Keratinocyte (primary cell): ENCODE measurements at regions not wholly inside any gene's neighbourhood (a gene's known extent, or its start where the extent isn't known, plus 50 kb on each side); places are given as distances from the start of the nearest gene placed in this dataset.

Experiments
- DNase-seq: peaks from one replicate; pipeline ENCODE4 v3.0.0-alpha.2; 2011; ENCODE audit warnings: low read depth, missing footprints, low spot score
- FAIRE-seq: peaks from 2 replicates; lab custom pipeline; 2011; peaks lifted over from hg19 to GRCh38; lab: Jason Lieb, UNC
- H2AFZ ChIP-seq: 2 replicates; pipeline ENCODE4 v1.6.0; 2012; ENCODE audit warnings: low read length, control low read depth, inconsistent platforms; ENCODE audit not compliant: control insufficient read depth
- H3K27ac ChIP-seq: 2 replicates; pipeline ENCODE4 v1.5.1; 2011; ENCODE audit warnings: low read length; ENCODE audit not compliant: control insufficient read depth, insufficient read depth
- H3K27me3 ChIP-seq: 3 replicates; pipeline ENCODE4 v1.6.0; 2011; ENCODE audit warnings: low read length; ENCODE audit not compliant: control insufficient read depth, insufficient read depth; ENCODE audit errors: extremely low read depth
- H3K36me3 ChIP-seq, 2 experiments: 2 replicates in 1 of 2; 3 replicates in 1 of 2; pipeline ENCODE4 v1.5.1; 2011; ENCODE audit warnings: low read length in 2 of 2, mild to moderate bottlenecking in 1 of 2; ENCODE audit not compliant: control insufficient read depth in 2 of 2, insufficient read depth in 2 of 2; ENCODE audit errors: extremely low read depth in 1 of 2
- H3K4me1 ChIP-seq: 3 replicates; pipeline ENCODE4 v1.5.1; 2011; ENCODE audit warnings: low read length; ENCODE audit not compliant: control insufficient read depth, insufficient read depth; ENCODE audit errors: extremely low read depth
- H3K4me2 ChIP-seq: 3 replicates; pipeline ENCODE4 v1.6.0; 2011; ENCODE audit warnings: low read depth, low read length; ENCODE audit not compliant: control insufficient read depth, insufficient read depth; ENCODE audit errors: extremely low read depth
- H3K4me3 ChIP-seq, 3 experiments: fragments of 200-600 bp in 1 of 3; sonication (generic) in 1 of 3; 2 replicates in 2 of 3; 3 replicates in 1 of 3; pipeline ENCODE4 v1.5.1; 2011 to 2016; ENCODE audit warnings: low read length in 3 of 3, mild to moderate bottlenecking in 3 of 3, control low read depth in 2 of 3, inconsistent platforms in 1 of 3, low read depth in 1 of 3, mixed read lengths in 1 of 3, mixed run types in 1 of 3, moderate library complexity in 1 of 3; ENCODE audit not compliant: control insufficient read depth in 2 of 3, insufficient read depth in 2 of 3; ENCODE audit errors: extremely low read depth in 1 of 3
- H3K79me2 ChIP-seq: 2 replicates; pipeline ENCODE4 v1.6.0; 2012; ENCODE audit warnings: low read length; ENCODE audit not compliant: control insufficient read depth, insufficient read depth
- H3K9ac ChIP-seq: 3 replicates; pipeline ENCODE4 v1.6.0; 2011; ENCODE audit warnings: low read length; ENCODE audit not compliant: control insufficient read depth, insufficient read depth; ENCODE audit errors: extremely low read depth
- H3K9me1 ChIP-seq: 3 replicates; pipeline ENCODE4 v1.6.0; 2011; ENCODE audit warnings: low read length; ENCODE audit not compliant: control insufficient read depth, insufficient read depth; ENCODE audit errors: extremely low read depth
- H3K9me3 ChIP-seq: 2 replicates; pipeline ENCODE4 v1.5.1; 2012; ENCODE audit warnings: low read depth, low read length; ENCODE audit not compliant: control insufficient read depth
- H4K20me1 ChIP-seq: 3 replicates; pipeline ENCODE4 v1.6.0; 2011; ENCODE audit warnings: low read length; ENCODE audit not compliant: control insufficient read depth, insufficient read depth; ENCODE audit errors: extremely low read depth
- EZH2 ChIP-seq: IDR thresholded peaks from one replicate; pipeline ENCODE4 v1.6.1; 2012; ENCODE audit warnings: inconsistent platforms, mild to moderate bottlenecking, low read length, moderate library complexity
- dilution Hi-C: fragments of 300-500 bp; cut with MboI; formaldehyde crosslinking; loops from one replicate; pipeline ENCODE4 v1.7.0; 2020; ENCODE audit warnings: low sequenced_read_pairs; ENCODE audit not compliant: extremely low pct_ligation_motif_present
- TF ChIP-seq, protein P1 (sequence below), 3 experiments: IDR thresholded peaks in 1 of 3; conservative IDR thresholded peaks in 1 of 3; optimal IDR thresholded peaks in 1 of 3; 2 replicates in 2 of 3; 3 replicates in 1 of 3; pipeline versions ENCODE3 to v1.5.1; 2011; ENCODE audit warnings: low read length in 3 of 3, mild to moderate bottlenecking in 3 of 3, moderate library complexity in 2 of 3, control low read depth in 1 of 3, inconsistent platforms in 1 of 3; ENCODE audit not compliant: insufficient read depth in 2 of 3; ENCODE audit errors: extremely low read depth in 1 of 3

DNA sequence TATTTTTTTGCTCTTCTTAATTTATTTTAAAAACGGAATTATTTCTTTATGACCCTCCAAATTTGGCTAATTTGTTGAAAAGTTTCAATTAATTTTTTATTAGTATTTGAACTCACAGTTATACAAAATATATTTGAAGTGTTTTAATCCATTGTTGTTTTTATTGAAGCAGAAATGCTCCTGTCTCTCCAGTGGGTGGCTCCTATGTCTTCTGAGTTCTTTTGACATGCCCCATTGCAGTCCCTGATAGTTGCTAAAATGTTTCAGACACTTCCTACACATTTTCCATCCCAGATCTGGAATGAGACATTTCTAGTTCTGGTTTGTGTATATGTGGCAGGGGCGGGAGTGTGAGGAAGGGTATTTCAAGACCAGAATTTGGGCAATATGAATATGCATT is 579.4 kb upstream of the PRR20A start:
- no peak overlapping the region for H3K9ac ChIP-seq
- dilution Hi-C loops, result no loop called here

GRCh38 chr13:56563663-56564062 is 577.1 kb upstream of the PRR20A start:
- H3K9ac ChIP-seq, result no peak overlapping the region
- H4K20me1 ChIP-seq, result no peaks in the 10 kb centered on the region
- no peaks in the 10 kb centered on the region for H3K9me1 ChIP-seq
- H3K36me3 ChIP-seq, result no peaks in the 10 kb centered on the region
- no peaks in the 10 kb centered on the region for H3K4me1 ChIP-seq
- no peaks in the 10 kb centered on the region for H3K79me2 ChIP-seq
- dilution Hi-C loops, result no loop called here
- no peak overlapping the region for H3K4me2 ChIP-seq
- no peak for DNase-seq
- H2AFZ ChIP-seq, result no peak overlapping the region
- H3K27ac ChIP-seq, result no peak overlapping the region
- no peaks in the 10 kb centered on the region for H3K27me3 ChIP-seq
- no peak for TF ChIP-seq EZH2
- no peaks in the 10 kb centered on the region for H3K9me3 ChIP-seq
- no peak overlapping the region for H3K4me3 ChIP-seq
- no peak for FAIRE-seq

More for the DNA sequence above, 579.4 kb upstream of the PRR20A start:
- DNase-seq, result no peak
- H3K9me1 ChIP-seq, result no peaks in the 10 kb centered on the region
- H3K27me3 ChIP-seq, result no peaks in the 10 kb centered on the region
- TF ChIP-seq, protein P1, sequence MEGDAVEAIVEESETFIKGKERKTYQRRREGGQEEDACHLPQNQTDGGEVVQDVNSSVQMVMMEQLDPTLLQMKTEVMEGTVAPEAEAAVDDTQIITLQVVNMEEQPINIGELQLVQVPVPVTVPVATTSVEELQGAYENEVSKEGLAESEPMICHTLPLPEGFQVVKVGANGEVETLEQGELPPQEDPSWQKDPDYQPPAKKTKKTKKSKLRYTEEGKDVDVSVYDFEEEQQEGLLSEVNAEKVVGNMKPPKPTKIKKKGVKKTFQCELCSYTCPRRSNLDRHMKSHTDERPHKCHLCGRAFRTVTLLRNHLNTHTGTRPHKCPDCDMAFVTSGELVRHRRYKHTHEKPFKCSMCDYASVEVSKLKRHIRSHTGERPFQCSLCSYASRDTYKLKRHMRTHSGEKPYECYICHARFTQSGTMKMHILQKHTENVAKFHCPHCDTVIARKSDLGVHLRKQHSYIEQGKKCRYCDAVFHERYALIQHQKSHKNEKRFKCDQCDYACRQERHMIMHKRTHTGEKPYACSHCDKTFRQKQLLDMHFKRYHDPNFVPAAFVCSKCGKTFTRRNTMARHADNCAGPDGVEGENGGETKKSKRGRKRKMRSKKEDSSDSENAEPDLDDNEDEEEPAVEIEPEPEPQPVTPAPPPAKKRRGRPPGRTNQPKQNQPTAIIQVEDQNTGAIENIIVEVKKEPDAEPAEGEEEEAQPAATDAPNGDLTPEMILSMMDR (optimal IDR thresholded peaks at IDR 0.05 in 1 of 3, IDR thresholded peaks at IDR 0.05 in 1 of 3, conservative IDR thresholded peaks at IDR 0.05 in 1 of 3; ENCODE audit: extremely low read depth in 1 of 3, insufficient read depth in 2 of 3, low read length in 3 of 3), result no peak
- no peak for TF ChIP-seq EZH2
- no peaks in the 10 kb centered on the region for H3K36me3 ChIP-seq
- H3K4me3 ChIP-seq, result no peak overlapping the region
- no peak overlapping the region for H2AFZ ChIP-seq
- no peaks in the 10 kb centered on the region for H4K20me1 ChIP-seq
- H3K27ac ChIP-seq, result no peak overlapping the region
- no peaks in the 10 kb centered on the region for H3K79me2 ChIP-seq
- no peaks in the 10 kb centered on the region for H3K9me3 ChIP-seq
- H3K4me1 ChIP-seq, result no peaks in the 10 kb centered on the region
- FAIRE-seq, result no peak
- no peak overlapping the region for H3K4me2 ChIP-seq

GRCh38 chr13:56586976-56587375 is 553.7 kb upstream of the PRR20A start:
- no peak overlapping the region for H3K27ac ChIP-seq
- no peaks in the 10 kb centered on the region for H3K27me3 ChIP-seq
- H3K4me2 ChIP-seq, result no peak overlapping the region
- H2AFZ ChIP-seq, result no peak overlapping the region
- no peak overlapping the region for H3K9ac ChIP-seq
- dilution Hi-C loops, result no loop called here
- no peaks in the 10 kb centered on the region for H3K4me1 ChIP-seq
- H3K9me1 ChIP-seq, result no peaks in the 10 kb centered on the region
- no peaks in the 10 kb centered on the region for H4K20me1 ChIP-seq
- FAIRE-seq (no peak), DNase-seq (no peak)
- no peak overlapping the region for H3K4me3 ChIP-seq
- no peaks in the 10 kb centered on the region for H3K36me3 ChIP-seq
- no peaks in the 10 kb centered on the region for H3K9me3 ChIP-seq
- no peaks in the 10 kb centered on the region for H3K79me2 ChIP-seq
- TF ChIP-seq, protein P1 (optimal IDR thresholded peaks at IDR 0.05 in 1 of 3, IDR thresholded peaks at IDR 0.05 in 1 of 3, conservative IDR thresholded peaks at IDR 0.05 in 1 of 3; ENCODE audit: extremely low read depth in 1 of 3, insufficient read depth in 2 of 3, low read length in 3 of 3), result no peak
